ENCODE measurements at regions not wholly inside any gene's neighbourhood (a gene's known extent, or its start where the extent isn't known, plus 50 kb on each side); places are given as distances from the start of the nearest gene placed in this dataset.

- TF ChIP-seq CTCF (IDR thresholded peaks at IDR 0.05; ENCODE audit: borderline replicate concordance, extremely low read depth, low read length, poor library complexity, severe bottlenecking) (no peak), EZH2 (IDR thresholded peaks at IDR 0.05; ENCODE audit: borderline replicate concordance, low read depth, low read length, severe bottlenecking) (no peak)
Observed at GRCh38 chr11:15774388-15774939, 581.9 kb downstream of the SOX6 start.
